HG03469 (cell line): ENCODE measurements at regions not wholly inside any gene's neighbourhood (a gene's known extent, or its start where the extent isn't known, plus 50 kb on each side); places are given as distances from the start of the nearest gene placed in this dataset.
A peak's percentile ranks its signal among the peaks of the same experiment; 100 is the strongest.

Experiments used
- ATAC-seq: cut with Tn5 transposase; IDR thresholded peaks from one replicate; pipeline ENCODE4 v1.9.1; 2021; ENCODE audit warnings: mild to moderate bottlenecking, moderate library complexity, moderate number of reproducible peaks; ENCODE audit not compliant: unreplicated experiment

- ATAC-seq = peak; percentile 60
These were observed 52.2 kb upstream of the RBSN start for GRCh38 chr3:15151166-15151565.

- ATAC-seq = no peak
These were observed 53.2 kb upstream of the RBSN start for GRCh38 chr3:15152184-15152583.

- no peak for ATAC-seq
These were observed 52.9 kb upstream of the CAPN7 start for GRCh38 chr3:15153103-15153502.

GRCh38 chr3:15154326-15154725, 51.7 kb upstream of the CAPN7 start:
- no peak for ATAC-seq

GRCh38 chr3:15155840-15156360, 50.1 kb upstream of the CAPN7 start:
- ATAC-seq = no peak
